Inferior parietal cortex (tissue), 1 donor: ENCODE measurements at regions not wholly inside any gene's neighbourhood (a gene's known extent, or its start where the extent isn't known, plus 50 kb on each side); places are given as distances from the start of the nearest gene placed in this dataset.

Source experiments
- DNase-seq: peaks from one replicate; pipeline ENCODE4 v3.0.0-alpha.2; 2016; ENCODE audit errors: extremely low spot score

- DNase-seq: no peak
Measured at GRCh38 chr5:142475102-142475513, 150.3 kb upstream of the SPRY4 start.

GRCh38 chr5:142474431-142475094, 149.7 kb upstream of the SPRY4 start:
- no peak for DNase-seq

GRCh38 chr5:142473038-142473437, 148.2 kb upstream of the SPRY4 start:
- DNase-seq: no peak

DNA sequence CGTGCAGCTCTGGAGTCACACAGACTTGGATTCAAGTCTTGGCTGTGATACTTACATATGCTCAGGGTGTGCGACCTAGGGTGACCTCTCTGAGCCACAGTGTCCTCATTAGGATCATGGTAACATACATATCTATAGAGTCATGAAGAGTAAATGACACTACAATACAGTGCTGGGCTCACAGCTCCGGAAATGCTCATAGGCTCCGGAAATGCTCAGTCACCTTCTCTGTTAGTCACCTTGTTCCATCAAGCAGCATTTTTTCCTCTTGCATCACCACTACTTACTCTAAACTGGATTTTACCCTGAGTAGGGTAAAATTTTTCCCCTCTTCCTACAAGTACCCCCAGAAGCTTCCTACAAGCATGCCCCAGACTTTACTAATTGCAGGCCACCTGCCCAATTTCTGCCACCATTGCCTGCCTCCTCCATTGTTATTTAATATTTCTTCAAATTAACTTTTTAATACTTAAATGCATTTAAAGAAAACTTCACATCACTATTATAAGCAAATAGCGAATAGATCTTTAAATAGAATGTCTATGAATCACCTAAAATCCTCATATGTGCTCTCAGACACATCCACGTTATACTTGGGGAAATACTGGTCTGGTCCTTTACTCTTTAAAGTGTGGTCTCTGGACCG, 147.6 kb upstream of the SPRY4 start:
- DNase-seq: no peak

GRCh38 chr5:142466195-142466971, 141.6 kb upstream of the SPRY4 start:
- no peak for DNase-seq

DNA sequence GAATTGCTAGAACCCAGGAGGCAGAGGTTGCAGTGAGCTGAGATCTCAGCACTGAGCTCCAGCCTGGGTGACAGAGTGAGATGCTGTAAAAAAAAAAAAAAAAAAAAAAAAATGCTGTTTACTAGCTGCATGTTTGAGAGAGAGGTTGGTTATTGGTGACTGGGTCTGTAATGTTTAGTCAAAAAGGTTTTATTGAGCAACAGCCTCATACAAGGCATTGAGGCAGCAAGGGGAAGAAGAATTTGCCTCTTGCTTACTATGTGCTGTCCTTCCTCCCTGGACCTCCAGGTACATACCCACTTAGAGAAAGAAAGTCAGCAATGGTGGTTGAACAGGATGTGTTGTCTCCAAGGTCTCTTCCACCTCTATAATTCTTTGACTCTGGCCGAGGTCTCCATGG, 140.7 kb upstream of the SPRY4 start:
- DNase-seq: no peak

DNA sequence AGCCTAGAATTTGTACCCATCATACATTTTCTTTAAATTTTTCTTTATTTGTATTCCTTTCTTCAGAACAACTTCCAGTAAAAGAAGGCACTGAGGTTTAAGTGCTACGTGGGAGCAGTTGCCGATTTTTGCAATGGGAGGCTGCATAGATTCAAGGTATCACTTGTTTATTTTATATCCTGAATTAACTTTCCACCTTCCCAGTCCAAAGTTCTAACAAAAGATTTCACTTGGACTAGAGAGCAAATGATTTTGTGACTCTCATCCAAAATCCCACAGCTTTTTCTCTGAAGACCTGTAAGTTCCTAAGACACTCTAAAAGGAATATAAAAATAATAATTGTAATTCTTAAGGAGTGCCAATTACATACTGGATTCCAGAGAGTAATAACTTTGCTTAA, 139.1 kb upstream of the SPRY4 start:
- DNase-seq: no peak

DNA sequence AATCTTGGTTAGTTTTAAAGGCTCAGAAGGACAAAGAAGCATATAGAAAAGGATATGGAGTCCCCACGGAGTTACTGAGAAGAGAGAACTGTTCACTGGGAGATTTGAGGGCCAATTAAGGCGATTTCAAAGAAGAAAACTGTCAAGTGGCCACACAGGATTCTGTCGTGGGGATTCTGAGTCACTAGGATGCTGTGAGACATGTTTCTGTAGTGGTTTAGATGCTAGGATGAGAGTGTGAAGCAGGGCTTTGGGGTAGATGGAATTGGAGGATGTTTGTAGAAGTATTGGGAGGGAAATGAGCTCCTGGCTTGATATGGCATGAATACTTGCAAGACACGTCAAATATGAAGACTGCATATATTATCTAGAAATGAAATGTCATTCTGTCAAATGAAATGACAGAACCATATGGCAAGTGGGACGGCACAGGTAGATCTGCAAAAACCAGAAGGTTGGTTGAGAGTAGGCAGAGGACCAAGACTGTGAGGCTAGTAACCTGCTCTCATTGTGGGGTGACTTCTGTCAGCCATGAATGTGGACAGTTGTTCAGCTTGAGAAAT, 136.3 kb upstream of the SPRY4 start:
- no peak for DNase-seq

DNA sequence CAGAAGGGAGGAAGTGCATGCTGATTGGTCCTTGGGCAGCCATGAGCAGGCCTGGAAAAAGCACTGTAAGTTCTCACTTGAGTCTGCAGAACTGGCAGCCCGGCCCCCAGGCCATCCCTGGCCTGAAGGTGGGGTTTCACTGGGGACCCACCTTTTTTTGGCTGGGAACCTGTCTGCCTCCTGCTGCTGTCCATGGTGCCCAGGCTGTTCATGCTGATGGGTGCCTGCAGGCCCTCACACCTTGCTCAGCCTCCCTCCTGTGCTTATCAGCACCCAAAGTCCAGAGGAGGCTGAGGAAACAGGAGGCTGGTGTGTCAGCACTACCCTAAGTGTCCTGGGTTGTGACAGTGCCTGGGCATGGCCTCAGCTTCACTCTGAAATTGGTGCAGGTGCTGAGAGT, 134.4 kb upstream of the SPRY4 start:
- no peak for DNase-seq

DNA sequence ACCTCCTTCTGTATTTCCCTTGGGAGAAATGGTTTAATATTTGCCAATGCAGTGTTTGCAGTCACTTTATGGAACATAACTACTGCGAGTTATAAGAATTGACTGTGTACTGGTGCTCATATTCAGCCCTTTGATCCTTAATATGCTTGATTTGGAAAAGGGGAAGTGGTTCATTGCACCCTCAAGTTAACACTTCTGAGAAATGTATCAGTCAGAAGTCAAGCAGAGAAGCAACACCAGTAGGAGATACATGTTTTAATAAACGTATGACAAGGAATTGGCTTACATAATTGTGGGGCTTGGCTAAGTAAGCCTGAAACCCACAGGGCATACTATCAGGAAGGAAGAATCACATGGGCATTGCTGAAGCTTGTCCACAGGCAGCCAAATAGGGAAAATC, 131.0 kb upstream of the SPRY4 start:
- no peak for DNase-seq

GRCh38 chr5:142453932-142454331, 129.1 kb upstream of the SPRY4 start:
- no peak for DNase-seq

DNA sequence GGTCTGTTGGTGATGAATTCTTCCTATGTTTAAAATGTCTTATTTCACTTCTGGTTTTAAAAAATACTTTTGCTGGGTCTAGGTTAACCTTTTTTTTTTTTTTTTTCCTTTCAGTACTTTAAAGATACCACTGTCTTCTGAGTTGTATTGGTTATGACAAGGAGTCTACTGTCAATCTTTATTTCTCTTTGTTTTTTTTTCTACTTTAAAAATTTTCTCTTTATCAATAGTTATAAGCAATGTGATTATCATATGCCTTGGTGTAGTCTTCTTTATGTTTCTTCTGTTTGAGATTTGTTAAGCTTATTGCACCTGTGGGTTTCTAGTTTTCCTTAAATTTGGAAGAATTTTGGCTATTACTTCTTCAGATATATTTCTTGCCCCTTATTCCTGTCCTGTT, 125.6 kb upstream of the SPRY4 start:
- DNase-seq: no peak

- no peak for DNase-seq
Measured at GRCh38 chr5:142447887-142448286, 123.1 kb upstream of the SPRY4 start.

DNA sequence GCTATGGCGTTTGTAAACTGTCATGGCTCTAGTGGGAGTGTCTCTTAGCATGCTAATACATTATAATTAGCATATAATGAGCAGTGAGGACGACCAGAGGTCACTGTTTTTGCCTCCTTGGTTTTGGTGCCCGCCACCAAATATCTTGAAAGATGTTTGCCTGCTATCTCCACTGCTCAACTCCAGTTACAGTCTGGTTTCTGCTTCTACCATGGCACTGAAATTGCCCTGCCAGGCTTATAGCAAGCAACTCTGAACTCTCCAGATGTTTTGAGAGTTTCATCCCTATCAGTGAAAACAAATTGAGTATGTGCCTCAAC, 122.1 kb upstream of the SPRY4 start:
- DNase-seq: no peak

DNA sequence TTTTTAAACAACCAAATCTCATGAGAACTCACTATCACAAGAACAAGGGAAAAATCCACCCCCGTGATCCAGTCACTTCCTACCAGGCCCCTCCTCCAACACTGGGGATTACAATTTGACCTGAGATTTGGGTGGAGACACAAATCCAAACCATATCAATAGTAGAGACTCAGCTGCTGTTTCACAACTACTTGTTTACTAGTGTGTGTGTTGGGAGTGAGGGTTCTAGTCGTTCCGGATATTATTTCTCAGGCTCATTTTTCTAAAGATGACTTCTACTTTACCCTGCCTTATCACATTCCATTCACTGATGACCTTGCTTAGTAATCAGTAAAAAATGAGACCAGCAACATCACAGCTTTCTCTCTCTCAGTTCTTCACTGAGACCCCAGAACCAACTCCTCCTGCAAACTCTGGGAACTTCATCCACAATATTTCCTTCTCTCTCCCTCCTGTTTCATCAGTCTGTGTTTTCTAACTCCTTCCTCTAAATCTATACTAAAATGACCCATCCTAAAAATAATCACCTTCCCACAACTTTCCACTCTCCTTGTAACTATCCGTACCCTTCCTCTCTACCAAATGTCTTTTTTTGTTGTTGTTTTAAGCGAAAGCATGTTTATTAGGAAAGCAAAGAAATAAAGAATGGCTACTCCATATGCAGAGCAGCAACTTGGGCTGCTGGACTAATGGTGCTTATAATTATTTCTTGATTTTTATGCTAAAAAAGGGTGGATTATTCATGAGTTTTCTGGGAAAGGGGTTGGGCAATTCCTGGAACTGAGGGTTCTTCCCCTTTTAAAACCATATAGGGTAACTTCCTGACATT, 121.5 kb upstream of the SPRY4 start:
- no peak for DNase-seq

DNA sequence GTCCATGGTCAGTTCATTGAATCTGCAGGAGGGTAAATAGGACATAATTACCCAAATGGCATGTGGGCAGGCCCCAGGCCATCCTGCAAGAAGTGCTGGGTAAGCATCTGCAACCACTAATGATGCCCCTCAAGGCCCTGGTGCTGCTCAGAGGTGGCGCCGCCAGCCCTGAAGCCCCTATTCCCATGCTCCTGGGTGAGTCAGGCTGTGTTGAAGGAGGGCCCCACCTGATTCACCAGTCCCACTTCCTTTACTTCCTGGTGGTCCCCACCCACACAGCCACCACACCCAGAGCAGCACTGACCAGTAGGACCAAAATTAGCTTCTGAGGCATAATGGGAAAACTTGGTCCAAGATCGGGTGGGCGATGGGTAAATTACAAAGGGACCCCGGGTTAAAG, 120.4 kb upstream of the SPRY4 start:
- no peak for DNase-seq

DNA sequence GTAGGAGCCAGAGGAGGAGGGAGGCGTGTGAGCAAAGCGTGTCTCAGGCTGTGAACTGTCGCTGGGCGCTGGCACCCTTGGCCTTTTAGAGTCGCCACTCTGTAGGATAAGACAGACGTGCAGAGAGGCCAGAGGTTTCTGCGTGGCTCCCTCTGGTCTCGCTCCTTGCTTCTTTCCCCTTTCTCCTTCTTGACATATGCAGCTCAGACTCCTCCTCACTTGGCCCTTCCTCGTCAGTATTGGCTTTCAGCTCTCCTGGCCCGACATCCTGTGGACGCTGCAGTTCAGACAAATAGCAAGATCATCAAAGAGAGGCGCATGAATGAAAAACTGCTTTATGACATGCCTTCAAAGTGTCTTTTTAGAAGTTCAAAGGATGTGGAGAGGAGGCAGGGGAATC, 116.8 kb upstream of the SPRY4 start:
- DNase-seq: no peak

- DNase-seq: no peak
Measured at GRCh38 chr5:142439207-142439860, 114.5 kb upstream of the SPRY4 start.

- no peak for DNase-seq
Measured at GRCh38 chr5:142438573-142438972, 113.8 kb upstream of the SPRY4 start.

GRCh38 chr5:142437563-142437962, 112.7 kb upstream of the SPRY4 start:
- DNase-seq: no peak

GRCh38 chr5:142435410-142436115, 110.7 kb upstream of the SPRY4 start:
- no peak for DNase-seq
